Ramos (cell line): ENCODE measurements at regions not wholly inside any gene's neighbourhood (a gene's known extent, or its start where the extent isn't known, plus 50 kb on each side); places are given as distances from the start of the nearest gene placed in this dataset.

ENCODE experiments used
- in situ Hi-C: fragments of 300-500 bp; cut with MboI; formaldehyde crosslinking; loops from one replicate; pipeline ENCODE4 v1.14.3; 2022; ENCODE audit warnings: low sequenced_read_pairs; ENCODE audit not compliant: unreplicated experiment

DNA sequence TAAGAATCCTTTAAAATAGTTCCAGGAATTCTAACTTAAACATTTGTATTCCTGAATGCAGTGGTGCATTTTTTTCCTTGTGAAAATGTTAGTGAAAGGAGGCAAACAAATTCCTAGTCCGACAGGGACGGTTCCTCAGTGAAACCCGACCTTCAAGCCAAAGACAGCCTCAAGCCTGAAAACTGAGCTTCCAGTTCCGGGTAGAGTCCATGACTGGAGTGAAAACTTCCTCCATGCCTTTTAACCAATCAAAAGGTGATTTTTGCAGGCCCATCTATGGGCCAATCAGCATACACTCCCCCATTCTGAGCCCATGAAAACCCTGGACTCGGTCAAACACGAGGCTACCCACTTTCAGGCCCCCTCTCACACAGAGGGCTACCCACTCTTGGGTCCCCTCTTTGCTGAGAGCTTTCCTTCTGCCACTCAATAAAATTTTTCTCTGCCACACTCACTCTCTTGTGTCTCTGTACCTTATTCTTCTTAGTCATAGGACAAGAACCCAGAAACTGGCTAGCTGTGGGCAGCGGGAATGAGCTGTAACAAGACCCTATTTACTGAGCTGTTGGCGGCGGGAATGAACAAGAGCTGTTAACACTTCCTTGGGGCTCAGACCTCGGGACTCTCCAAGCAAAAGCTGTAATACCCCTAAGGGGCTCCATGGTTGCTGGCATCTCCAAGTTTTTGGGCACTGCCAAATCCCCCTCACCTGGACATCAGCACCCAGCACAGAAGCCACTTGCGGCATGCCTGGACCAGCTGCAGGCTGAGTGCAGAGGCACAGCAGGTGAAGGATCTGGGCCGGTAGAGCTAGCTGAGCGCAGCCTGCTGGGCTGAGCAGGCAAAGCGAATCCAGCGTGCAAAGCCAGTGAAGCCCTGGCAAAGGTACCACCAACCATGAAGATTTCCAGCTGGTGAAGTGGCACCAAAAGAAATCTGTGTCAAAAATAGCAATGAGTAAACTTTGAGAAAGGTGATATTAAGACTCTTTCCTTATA is 598.8 kb downstream of the MCTP2 start:
- in situ Hi-C loops: no loop called here

DNA sequence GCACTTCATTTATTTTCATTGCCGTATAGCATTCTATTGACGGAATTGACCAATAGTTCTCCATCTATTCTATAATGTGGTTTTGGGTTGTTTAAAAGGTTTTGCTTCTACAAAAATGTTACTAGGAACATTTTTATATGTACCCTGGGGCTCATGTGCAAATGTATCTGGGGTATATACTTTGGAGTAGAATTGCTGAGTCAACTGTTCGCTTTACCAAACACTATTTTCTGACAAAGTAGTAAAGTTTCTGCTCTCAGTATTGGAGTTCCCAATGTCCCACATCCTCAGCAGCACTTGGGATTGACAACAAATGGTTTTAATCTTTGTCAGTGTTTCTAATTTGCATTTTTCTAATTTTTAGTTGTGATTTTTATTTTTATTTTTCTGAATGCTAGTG is 602.6 kb downstream of the MCTP2 start:
- in situ Hi-C loops: no loop called here

DNA sequence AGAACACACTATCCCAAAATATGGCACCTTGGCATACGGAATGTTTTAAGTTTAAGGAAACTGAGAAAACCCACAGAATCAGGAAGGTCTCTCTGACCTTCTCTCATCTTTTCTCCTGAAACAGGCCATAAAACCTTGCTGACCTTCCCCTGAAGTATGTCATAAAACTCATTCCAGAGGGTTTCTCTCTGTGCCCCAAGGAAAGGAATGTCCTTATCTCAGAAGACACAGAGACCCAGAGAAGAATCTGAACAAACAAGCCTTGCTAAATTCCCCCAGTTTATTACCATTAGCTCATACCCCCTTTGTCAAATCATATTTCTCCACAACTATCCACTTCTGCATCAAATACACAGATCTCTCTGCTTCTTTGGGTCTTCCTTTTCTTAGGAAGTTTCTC is 603.1 kb downstream of the MCTP2 start:
- in situ Hi-C loops: no loop called here

DNA sequence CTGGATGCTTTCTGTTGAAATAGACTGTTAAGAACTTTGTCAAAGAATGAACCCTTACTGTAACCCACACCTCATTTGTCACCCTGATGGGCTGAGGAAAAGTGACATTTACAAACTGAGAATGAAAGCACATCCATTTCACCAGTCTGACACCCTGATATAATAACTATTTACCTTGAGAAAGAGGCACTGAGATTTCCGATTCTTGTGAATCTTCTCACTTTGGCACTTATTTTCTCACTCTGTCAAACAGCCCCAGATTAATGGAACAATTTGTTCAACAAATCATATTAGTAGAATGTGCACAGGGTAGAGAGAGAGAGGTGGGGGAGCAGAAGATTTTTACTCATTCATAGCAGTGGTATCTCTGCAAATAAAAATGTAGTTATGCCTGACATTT is 606.9 kb downstream of the MCTP2 start:
- in situ Hi-C loops: no loop called here

DNA sequence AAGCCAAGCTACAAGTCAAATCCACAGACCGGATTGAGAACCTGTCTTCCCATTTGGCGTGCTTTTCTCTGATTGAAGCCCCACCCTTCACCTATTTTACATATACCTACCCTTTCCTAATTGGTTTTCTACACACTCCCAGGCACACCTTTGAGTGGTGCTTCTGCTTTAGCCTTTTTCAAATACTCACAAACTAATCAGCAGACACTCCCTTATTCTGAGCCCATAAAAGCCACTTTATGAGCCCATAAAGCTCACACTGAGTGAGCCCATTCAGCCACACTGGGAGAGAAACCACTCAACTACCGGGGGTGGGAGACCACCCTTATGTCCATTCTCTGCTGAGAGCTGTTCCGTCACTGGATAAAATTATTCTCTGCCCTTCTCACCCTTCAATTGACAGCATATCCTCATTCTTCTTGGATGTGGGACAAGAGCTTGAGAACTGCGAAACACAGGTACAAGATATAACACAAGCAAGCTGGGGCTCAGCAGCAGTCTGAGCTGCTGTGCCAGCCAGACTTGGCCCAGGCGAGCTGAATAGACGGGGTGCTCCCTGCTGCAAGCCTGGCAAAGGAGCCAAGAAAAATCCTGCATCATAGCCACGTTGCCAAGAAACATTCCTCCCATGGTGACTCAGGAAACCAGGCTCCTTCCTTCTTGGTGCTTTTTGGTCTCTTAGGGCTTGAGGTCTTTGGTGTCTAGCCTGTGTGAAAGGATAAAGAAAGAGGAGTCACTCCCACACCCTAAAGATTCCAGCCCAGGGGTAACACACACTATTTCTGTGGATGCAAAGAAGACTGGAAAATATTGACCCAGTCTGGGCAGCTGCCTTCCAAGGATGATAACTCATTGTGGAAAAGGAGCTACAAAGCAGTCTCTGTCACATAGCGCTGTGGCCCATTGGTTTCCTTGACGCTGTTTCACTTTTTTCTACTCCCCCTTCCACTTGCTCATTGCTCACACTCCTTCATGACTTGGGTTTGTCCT is 609.7 kb downstream of the MCTP2 start:
- in situ Hi-C loops: no loop called here

DNA sequence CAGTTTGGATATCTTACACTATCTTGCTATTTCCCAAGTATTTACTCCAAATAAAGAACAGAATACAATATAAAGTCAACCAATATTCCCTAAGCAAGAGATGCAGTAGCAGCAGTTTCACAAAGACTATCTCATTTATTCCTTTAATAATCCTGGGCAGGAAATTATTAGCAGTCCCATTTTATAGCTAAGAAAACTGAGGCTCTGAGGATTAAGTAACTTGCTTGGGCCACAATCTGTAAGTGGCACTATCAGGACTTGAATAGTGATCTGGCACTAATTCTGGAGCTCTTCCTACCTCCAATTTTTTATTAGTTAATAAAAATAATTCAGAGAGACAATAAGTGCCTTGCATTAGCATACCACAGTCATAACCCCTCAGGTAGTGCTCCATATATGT is 611.7 kb downstream of the MCTP2 start:
- in situ Hi-C loops: no loop called here

DNA sequence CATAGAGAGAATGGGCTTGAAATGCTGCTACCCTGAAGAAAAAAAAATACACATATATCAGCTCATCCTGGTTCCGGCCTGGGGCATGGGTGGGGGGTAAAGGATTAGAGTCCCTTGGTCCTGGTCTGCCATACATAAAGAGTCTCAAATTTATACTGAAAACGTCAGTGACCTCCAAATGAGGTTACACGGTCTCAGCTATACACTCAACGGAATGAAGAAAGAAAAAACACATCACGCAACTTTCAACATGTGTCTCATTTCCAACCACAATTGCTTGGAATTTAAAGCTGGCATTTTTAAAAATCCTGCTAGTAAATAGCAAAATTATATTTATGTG is 612.8 kb downstream of the MCTP2 start:
- in situ Hi-C loops: no loop called here

- in situ Hi-C loops: no loop called here
Measured at GRCh38 chr15:94844538-94845389, 613.4 kb downstream of the MCTP2 start.

DNA sequence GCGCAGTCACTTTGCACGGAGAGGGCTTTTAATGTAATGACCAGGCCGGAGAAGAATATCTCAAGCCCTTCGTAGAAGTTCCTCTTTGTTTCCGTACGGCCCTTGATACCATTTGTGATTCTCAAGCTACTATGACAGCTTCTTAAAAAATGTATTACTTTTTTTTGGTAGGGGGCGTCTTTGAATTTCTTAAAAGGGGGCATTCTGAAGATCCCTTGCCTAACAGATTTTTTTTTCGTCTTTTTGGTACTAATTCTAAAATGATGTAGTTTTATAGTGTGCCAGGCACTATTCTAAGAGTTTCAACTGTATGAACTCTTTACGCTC is 614.0 kb downstream of the MCTP2 start:
- in situ Hi-C loops: no loop called here

- in situ Hi-C loops: no loop called here
Measured at GRCh38 chr15:94847325-94847724, 616.0 kb downstream of the MCTP2 start.

GRCh38 chr15:94848054-94848453 is 616.7 kb downstream of the MCTP2 start:
- in situ Hi-C loops: no loop called here

GRCh38 chr15:94855018-94855408 is 623.7 kb downstream of the MCTP2 start:
- in situ Hi-C loops: no loop called here

- in situ Hi-C loops: no loop called here
Measured at GRCh38 chr15:94855409-94856266, 624.3 kb downstream of the MCTP2 start.

DNA sequence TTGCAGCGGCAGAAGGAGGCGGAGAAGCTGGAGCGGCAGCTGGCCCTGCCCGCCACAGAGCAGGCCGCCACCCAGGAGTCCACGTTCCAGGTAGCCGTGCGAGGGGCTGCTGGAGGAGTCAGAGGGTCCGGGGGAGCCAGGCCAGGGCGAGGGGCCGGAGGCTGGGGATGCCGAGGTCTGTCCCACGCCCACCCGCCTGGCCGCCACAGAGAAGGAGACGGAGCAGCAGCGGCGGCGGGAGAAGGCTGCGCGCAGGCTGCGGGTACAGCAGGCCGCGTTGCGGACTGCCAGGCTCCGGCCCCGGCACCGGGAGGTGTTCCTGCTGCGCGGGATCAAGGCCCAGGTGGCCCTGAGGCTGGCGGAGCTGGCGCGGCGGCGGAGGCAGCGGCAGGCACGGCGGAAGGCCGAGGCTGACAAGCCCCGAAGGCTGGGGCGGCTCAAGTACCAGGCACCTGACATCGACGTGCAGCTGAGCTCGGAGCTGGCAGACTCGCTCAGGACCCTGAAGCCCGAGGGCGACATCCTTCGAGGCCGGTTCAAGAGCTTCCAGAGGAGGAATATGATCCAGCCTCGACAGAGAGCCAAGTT is 625.0 kb downstream of the MCTP2 start:
- in situ Hi-C loops: no loop called here

DNA sequence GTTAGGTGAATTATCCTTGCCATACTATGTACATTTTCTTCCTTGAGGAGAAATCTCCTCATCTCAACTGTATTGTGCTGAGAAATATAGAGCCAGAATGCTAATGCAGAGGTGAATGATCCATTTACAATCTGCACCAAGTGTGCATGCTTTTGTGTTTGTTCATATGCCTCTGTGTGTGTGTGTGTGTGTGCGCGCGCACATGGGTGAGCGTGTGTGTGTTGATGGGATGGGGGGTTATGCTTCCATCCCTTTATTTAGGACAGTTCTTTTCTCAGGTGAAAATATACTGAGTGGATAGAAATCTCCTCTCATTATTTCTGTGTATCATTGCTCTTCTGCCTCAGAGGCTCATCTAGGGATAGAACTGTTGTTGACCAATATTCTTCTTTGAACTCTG is 626.1 kb downstream of the MCTP2 start:
- in situ Hi-C loops: no loop called here

GRCh38 chr15:94858011-94858410 is 626.6 kb downstream of the MCTP2 start:
- in situ Hi-C loops: no loop called here

DNA sequence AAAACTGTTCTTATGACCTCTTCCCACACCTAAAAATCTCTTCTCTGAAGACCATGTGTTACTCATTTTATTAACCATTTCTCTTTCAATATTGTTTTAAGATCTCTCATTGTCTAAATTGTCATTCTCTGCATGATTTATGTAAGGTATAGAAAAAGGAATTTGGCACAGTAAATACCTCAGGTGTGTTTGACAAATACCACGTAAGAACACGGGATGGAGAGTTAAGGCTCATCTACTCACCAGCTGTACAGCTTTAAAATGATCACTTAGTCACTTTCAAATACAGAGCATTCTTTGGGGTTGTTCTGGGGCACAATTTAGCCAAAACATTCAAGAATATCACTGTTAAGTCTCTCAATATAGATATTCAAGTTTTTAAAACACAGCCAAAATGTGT is 627.1 kb downstream of the MCTP2 start:
- in situ Hi-C loops: no loop called here

DNA sequence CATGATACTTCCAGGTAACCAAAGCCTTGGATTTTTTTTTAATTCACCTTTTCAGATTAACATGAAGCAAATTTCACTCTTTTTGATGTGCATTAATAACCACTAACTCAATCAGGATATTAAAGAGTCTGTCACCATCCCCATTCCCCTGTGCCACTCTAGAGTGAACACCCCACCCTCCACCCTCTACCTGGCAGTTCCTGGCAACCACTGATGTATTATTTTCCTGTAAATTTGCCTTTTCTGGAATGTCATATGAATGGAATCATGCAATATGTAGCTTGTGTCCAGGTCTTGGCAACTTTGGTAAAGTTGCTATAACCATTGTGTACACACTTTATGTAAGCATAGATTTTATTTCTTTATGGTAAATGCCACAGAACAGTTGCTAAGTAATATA is 627.6 kb downstream of the MCTP2 start:
- in situ Hi-C loops: no loop called here

GRCh38 chr15:94864600-94864999 is 633.2 kb downstream of the MCTP2 start:
- in situ Hi-C loops: no loop called here
